ENCODE measurements at regions not wholly inside any gene's neighbourhood (a gene's known extent, or its start where the extent isn't known, plus 50 kb on each side); places are given as distances from the start of the nearest gene placed in this dataset.

GRCh38 chr1:88608139-88608943, 75.7 kb upstream of the PKN2 start:
- TF ChIP-seq POLR2A (IDR thresholded peaks at IDR 0.05; ENCODE audit: low read length) (no peak), GATA1 (IDR thresholded peaks at IDR 0.05; ENCODE audit: low read depth, low read length) (no peak)

Data from erythroblast (primary cell).